Activated CD4-positive, alpha-beta T cell treated with anti-CD3 and anti-CD28 coated beads, Interleukin-2, Interleukin-4, amounts not matched to agents 100 ng/mL and 50 ng/mL, durations not matched to agents 16 hours and 8 hours (primary cell): ENCODE measurements at regions not wholly inside any gene's neighbourhood (a gene's known extent, or its start where the extent isn't known, plus 50 kb on each side); places are given as distances from the start of the nearest gene placed in this dataset.
"Not testable (repeated sequence)": the region's sequence is repeated elsewhere in the genome, so short reads cannot be mapped to it uniquely, and the experiment has no call there.

Experiments
- DNase-seq: peaks from one replicate; pipeline ENCODE4 v3.0.0-alpha.2; 2020; ENCODE audit warnings: low spot score

GRCh38 chr19:30237140-30237539, 135.0 kb upstream of the ZNF536 start:
- DNase-seq, result no peak

GRCh38 chr19:30240904-30241695, 131.1 kb upstream of the ZNF536 start:
- no peak for DNase-seq

GRCh38 chr19:30244533-30244932, 127.7 kb upstream of the ZNF536 start:
- no peak for DNase-seq

GRCh38 chr19:30245401-30246039, 126.7 kb upstream of the ZNF536 start:
- DNase-seq, result no peak

- no peak for DNase-seq
Measured at GRCh38 chr19:30249911-30250310, 122.3 kb upstream of the ZNF536 start.

- DNase-seq, result no peak
Measured at GRCh38 chr19:30252214-30252613, 120.0 kb upstream of the ZNF536 start.

GRCh38 chr19:30253581-30253996, 118.6 kb upstream of the ZNF536 start:
- no peak for DNase-seq

GRCh38 chr19:30254158-30254557, 118.0 kb upstream of the ZNF536 start:
- DNase-seq, result no peak

- no peak for DNase-seq
Measured at GRCh38 chr19:30254789-30255188, 117.4 kb upstream of the ZNF536 start.

- no peak for DNase-seq
Measured at GRCh38 chr19:30255791-30256495, 116.2 kb upstream of the ZNF536 start.

- no peak for DNase-seq
Measured at GRCh38 chr19:30256496-30256850, 115.7 kb upstream of the ZNF536 start.

GRCh38 chr19:30263830-30264381, 108.3 kb upstream of the ZNF536 start:
- no peak for DNase-seq

GRCh38 chr19:30265918-30266317, 106.3 kb upstream of the ZNF536 start:
- not testable (repeated sequence) for DNase-seq

- no peak for DNase-seq
Measured at GRCh38 chr19:30266687-30267086, 105.5 kb upstream of the ZNF536 start.

GRCh38 chr19:30267332-30267731, 104.9 kb upstream of the ZNF536 start:
- DNase-seq, result no peak

GRCh38 chr19:30268601-30269000, 103.6 kb upstream of the ZNF536 start:
- no peak for DNase-seq

GRCh38 chr19:30269638-30270037, 102.5 kb upstream of the ZNF536 start:
- no peak for DNase-seq

GRCh38 chr19:30271816-30272215, 100.4 kb upstream of the ZNF536 start:
- no peak for DNase-seq

- DNase-seq, result no peak
Measured at GRCh38 chr19:30272554-30272953, 99.6 kb upstream of the ZNF536 start.

GRCh38 chr19:30273184-30273583, 99.0 kb upstream of the ZNF536 start:
- DNase-seq, result no peak

- no peak for DNase-seq
Measured at GRCh38 chr19:30274987-30275386, 97.2 kb upstream of the ZNF536 start.

- DNase-seq, result no peak
Measured at GRCh38 chr19:30276011-30276882, 95.9 kb upstream of the ZNF536 start.
